NCI-H345 treated with DMSO at 0.1 percent for 48 hours (cell line): ENCODE measurements at regions not wholly inside any gene's neighbourhood (a gene's known extent, or its start where the extent isn't known, plus 50 kb on each side); places are given as distances from the start of the nearest gene placed in this dataset.
"Not testable (repeated sequence)": the region's sequence is repeated elsewhere in the genome, so short reads cannot be mapped to it uniquely, and the experiment has no call there.

ENCODE experiments used
- DNase-seq: peaks from one replicate; lab custom pipeline; 2025; ENCODE audit not compliant: unreplicated experiment; lab: John Stamatoyannopoulos, UW

- peak; percentile 56 for DNase-seq
Measured at GRCh38 chr20:22529150-22530019, 55.0 kb downstream of the FOXA2 start.

GRCh38 chr20:22526512-22527012 is 57.8 kb downstream of the FOXA2 start:
- DNase-seq: no peak

- no peak for DNase-seq
Measured at GRCh38 chr20:22525821-22526220, 58.6 kb downstream of the FOXA2 start.

GRCh38 chr20:22525069-22525820 is 59.1 kb downstream of the FOXA2 start:
- DNase-seq: no peak

GRCh38 chr20:22524393-22525015 is 59.9 kb downstream of the FOXA2 start:
- DNase-seq: no peak

GRCh38 chr20:22523499-22524392 is 60.6 kb downstream of the FOXA2 start:
- no peak for DNase-seq

- DNase-seq: no peak
Measured at GRCh38 chr20:22523128-22523498, 61.3 kb downstream of the FOXA2 start.

- DNase-seq: no peak
Measured at GRCh38 chr20:22522701-22523100, 61.7 kb downstream of the FOXA2 start.

- DNase-seq: not testable (repeated sequence)
Measured at GRCh38 chr20:22521940-22522339, 62.4 kb downstream of the FOXA2 start.

GRCh38 chr20:22520381-22520780 is 64.0 kb downstream of the FOXA2 start:
- DNase-seq: no peak

- no peak for DNase-seq
Measured at GRCh38 chr20:22515264-22515663, 69.1 kb downstream of the FOXA2 start.

GRCh38 chr20:22513574-22513973 is 70.8 kb downstream of the FOXA2 start:
- no peak for DNase-seq

GRCh38 chr20:22512911-22513489 is 71.4 kb downstream of the FOXA2 start:
- no peak for DNase-seq

GRCh38 chr20:22511943-22512910 is 72.1 kb downstream of the FOXA2 start:
- peak; percentile 75 for DNase-seq

GRCh38 chr20:22509843-22510147 is 74.6 kb downstream of the FOXA2 start:
- no peak for DNase-seq

GRCh38 chr20:22509090-22509842 is 75.1 kb downstream of the FOXA2 start:
- DNase-seq: no peak

GRCh38 chr20:22508426-22508825 is 75.9 kb downstream of the FOXA2 start:
- DNase-seq: no peak

GRCh38 chr20:22507240-22507961 is 77.0 kb downstream of the FOXA2 start:
- DNase-seq: no peak
